GM12878 (cell line): ENCODE measurements at regions not wholly inside any gene's neighbourhood (a gene's known extent, or its start where the extent isn't known, plus 50 kb on each side); places are given as distances from the start of the nearest gene placed in this dataset.

Experiments
- ATAC-seq: fragments of 200-7000 bp; cut with Tn5 transposase; 3 replicates; pipeline ENCODE4 v1.9.1; 2020; ENCODE audit warnings: mild to moderate bottlenecking, moderate library complexity
- BruUV-seq: library from RNA; stranded (reverse); fragments of 400-500 nt; replicated peaks from 2 replicates; lab custom pipeline; 2021; lab: Mats Ljungman, UMichigan
- CTCF ChIA-PET: fragments of 300-600 bp; sonication (Branson Sonifier 250); formaldehyde crosslinking; extraction: SDS; loops from one replicate; lab custom pipeline; 2021; ENCODE audit warnings: inconsistent platforms; lab: Yijun Ruan, JAX
- POLR2A ChIA-PET: fragments of 350-600 bp; formaldehyde crosslinking; extraction: SDS; loops from one replicate; lab custom pipeline; 2021; ENCODE audit warnings: inconsistent platforms; lab: Charles Lee
- RAD21 ChIA-PET: fragments of 300-600 bp; sonication (Branson Sonifier 250); formaldehyde crosslinking; loops from one replicate; lab custom pipeline; 2023; ENCODE audit warnings: antibody characterized with exemption; ENCODE audit not compliant: unreplicated experiment; lab: Charles Lee
- SMC1A ChIA-PET: fragments of 300-600 bp; sonication (Branson Sonifier 250); formaldehyde crosslinking; loops from one replicate; lab custom pipeline; 2023; ENCODE audit not compliant: unreplicated experiment, uncharacterized antibody; lab: Charles Lee
- DNase-seq: peaks from one replicate; pipeline ENCODE4 v3.0.0-alpha.2; 2011; ENCODE audit warnings: low read depth, low spot score
- FAIRE-seq: peaks from 3 replicates; lab custom pipeline; 2011; peaks lifted over from hg19 to GRCh38; lab: Jason Lieb, UNC
- H2AFZ ChIP-seq: 2 replicates; pipeline ENCODE4 v1.6.0; 2011; ENCODE audit warnings: low read depth, low read length, control low read depth; ENCODE audit not compliant: control insufficient read depth
- H3K27ac ChIP-seq: 2 replicates; pipeline ENCODE4 v1.5.1; 2011; ENCODE audit warnings: control low read depth; ENCODE audit not compliant: control insufficient read depth, insufficient read depth
- H3K27me3 ChIP-seq, 2 experiments: replicated peaks in 1 of 2; 2 replicates each; pipeline versions ENCODE4 v1.6.0 to v1.6.1; 2011; ENCODE audit warnings: low read length in 1 of 2; ENCODE audit not compliant: control insufficient read depth in 2 of 2, insufficient read depth in 2 of 2
- H3K36me3 ChIP-seq, 2 experiments: 2 replicates each; pipeline ENCODE4 v1.5.1; 2011; ENCODE audit warnings: low read length in 1 of 2; ENCODE audit not compliant: control insufficient read depth in 2 of 2, insufficient read depth in 2 of 2
- H3K4me1 ChIP-seq: 2 replicates; pipeline ENCODE4 v1.6.1; 2011; ENCODE audit warnings: mild to moderate bottlenecking, low read length, moderate library complexity, mixed read lengths; ENCODE audit not compliant: control insufficient read depth, insufficient read depth
- H3K4me2 ChIP-seq: 2 replicates; pipeline ENCODE4 v1.6.0; 2011; ENCODE audit warnings: control low read depth; ENCODE audit not compliant: control insufficient read depth, insufficient read depth
- H3K4me3 ChIP-seq: fragments of 200-600 bp; sonication (generic); 2 replicates; pipeline ENCODE4 v1.5.1; 2016
- H3K79me2 ChIP-seq: 2 replicates; pipeline ENCODE4 v1.6.0; 2011; ENCODE audit warnings: low read length; ENCODE audit not compliant: control insufficient read depth, insufficient read depth
- H3K9ac ChIP-seq: 2 replicates; pipeline ENCODE4 v1.8.0; 2011; ENCODE audit warnings: low read length, control low read depth, mixed read lengths; ENCODE audit not compliant: control insufficient read depth, insufficient read depth
- H3K9me3 ChIP-seq: replicated peaks from 3 replicates; pipeline ENCODE4 v1.5.1; 2011; ENCODE audit warnings: mild to moderate bottlenecking, low read length; ENCODE audit not compliant: control insufficient read depth, insufficient read depth
- H4K20me1 ChIP-seq: 2 replicates; pipeline ENCODE4 v1.6.0; 2011; ENCODE audit not compliant: control insufficient read depth, insufficient read depth
- CREB1 ChIP-seq: IDR thresholded peaks from 2 replicates; pipeline ENCODE4 v1.6.1; 2012; ENCODE audit warnings: low read depth, mild to moderate bottlenecking, inconsistent platforms
- HDGF ChIP-seq: fragments of 450-650 bp; IDR thresholded peaks from 2 replicates; pipeline ENCODE4 v1.6.1; 2016; ENCODE audit warnings: antibody characterized with exemption
- NR2C1 ChIP-seq: fragments of 450-650 bp; IDR thresholded peaks from 2 replicates; pipeline ENCODE4 v1.6.1; 2017; ENCODE audit warnings: antibody characterized with exemption, mild to moderate bottlenecking, moderate library complexity
- PAX8 ChIP-seq: fragments of 450-650 bp; IDR thresholded peaks from 2 replicates; pipeline ENCODE4 v1.6.1; 2017; ENCODE audit warnings: mild to moderate bottlenecking, moderate library complexity
- RBBP5 ChIP-seq: fragments of 200-600 bp; sonication (generic); conservative IDR thresholded peaks from 2 replicates; pipeline ENCODE4 v1.6.1; 2016
- RFX5 ChIP-seq: IDR thresholded peaks from 2 replicates; pipeline ENCODE4 v1.6.1; 2011; ENCODE audit warnings: low read depth, low read length, improper control_type of control experiment
- SUZ12 ChIP-seq: fragments of 200-600 bp; sonication (generic); IDR thresholded peaks from one replicate; pipeline ENCODE4 v1.6.1; 2018; ENCODE audit warnings: antibody characterized with exemption, mild to moderate bottlenecking; ENCODE audit not compliant: unreplicated experiment
- TAF1 ChIP-seq: IDR thresholded peaks from 2 replicates; pipeline ENCODE4 v1.6.1; 2011; ENCODE audit warnings: mild to moderate bottlenecking, low read depth, low read length, borderline replicate concordance
- USF1 ChIP-seq: IDR thresholded peaks from 2 replicates; pipeline ENCODE4 v1.6.1; 2011; ENCODE audit warnings: borderline replicate concordance, low read depth, mild to moderate bottlenecking, moderate library complexity, mixed read lengths, low read length; ENCODE audit not compliant: insufficient read depth; ENCODE audit errors: extremely low read length
- ZBED1 ChIP-seq: IDR thresholded peaks from 2 replicates; pipeline ENCODE4 v1.6.1; 2016; ENCODE audit warnings: borderline replicate concordance
- ZNF622 ChIP-seq: fragments of 450-650 bp; IDR thresholded peaks from 2 replicates; pipeline ENCODE4 v1.6.1; 2017; ENCODE audit warnings: mild to moderate bottlenecking, inconsistent platforms
- WGBS: methylation state at CpG from one replicate; pipeline ENCODE4 v1.1.6; 2016; ENCODE audit warnings: low lambda C conversion rate; ENCODE audit not compliant: insufficient replicate concordance, insufficient coverage; ENCODE audit errors: missing lambda C conversion rate; 5-methylcytosine and 5-hydroxymethylcytosine counted together
- in situ Hi-C: fragments of 300-500 bp; cut with MboI; formaldehyde crosslinking; loops from 9 replicates; pipeline ENCODE4 v1.14.3; 2018; ENCODE audit warnings: mixed read lengths
- intact Hi-C: fragments of 100-400 bp; cut with micrococcal nuclease; formaldehyde crosslinking; loops from one replicate; pipeline ENCODE4 v1.14.2; 2022; ENCODE audit not compliant: unreplicated experiment
- TF ChIP-seq, protein P1 (sequence below): fragments of 450-650 bp; IDR thresholded peaks from 2 replicates; pipeline ENCODE4 v1.6.1; 2018; ENCODE audit warnings: mild to moderate bottlenecking, low read depth, moderate library complexity; ENCODE audit not compliant: partially characterized antibody
- TF ChIP-seq, protein P2 (sequence below): fragments of 450-650 bp; IDR thresholded peaks from 2 replicates; pipeline ENCODE4 v1.6.1; 2017; ENCODE audit warnings: mild to moderate bottlenecking, low read depth, inconsistent platforms; ENCODE audit not compliant: poor library complexity, severe bottlenecking

DNA sequence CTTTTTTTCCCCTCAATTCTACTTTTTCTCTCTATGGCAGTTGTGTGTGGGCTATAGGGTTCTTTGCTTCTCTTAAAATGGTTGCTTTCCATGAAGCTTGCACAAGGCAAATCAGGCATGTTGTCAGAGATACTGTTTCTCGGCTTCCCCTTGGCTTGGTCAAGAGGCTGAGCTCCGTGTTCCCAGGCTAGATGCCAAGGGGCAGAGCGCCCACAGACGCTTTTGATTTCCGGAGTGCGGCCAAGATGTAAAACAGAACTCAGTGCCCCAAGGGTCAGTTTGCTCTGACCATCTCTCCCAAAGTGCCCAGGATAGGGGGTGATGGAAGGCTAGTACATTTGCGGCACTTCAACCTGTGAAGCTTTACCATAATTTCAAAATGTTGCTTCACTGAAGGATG, 64.2 kb upstream of the DIPK2B start:
- no peak overlapping the region for H3K4me3 ChIP-seq
- H3K9me3 ChIP-seq, result no peaks in the 10 kb centered on the region
- H2AFZ ChIP-seq, result no peak overlapping the region
- no peak overlapping the region for H3K4me2 ChIP-seq
- ATAC-seq (no peak), DNase-seq (no peak), FAIRE-seq (no peak)
- BruUV-seq, result no TSS peak
- in situ Hi-C loops (no loop called here), intact Hi-C loops (no loop called here)
- no peak overlapping the region for H3K27ac ChIP-seq
- H3K9ac ChIP-seq, result no peak overlapping the region
- ChIA-PET RAD21 (no interaction called here), POLR2A (no interaction called here), CTCF (no interaction called here), SMC1A (no interaction called here)
- H3K27me3 ChIP-seq, result no peaks in the 10 kb centered on the region
- TF ChIP-seq TAF1 (no peak), ZNF622 (no peak), RFX5 (no peak), PAX8 (no peak), USF1 (no peak), NR2C1 (no peak), RBBP5 (no peak), CREB1 (no peak), ZBED1 (no peak), HDGF (no peak), SUZ12 (no peak)
- TF ChIP-seq, protein P1, sequence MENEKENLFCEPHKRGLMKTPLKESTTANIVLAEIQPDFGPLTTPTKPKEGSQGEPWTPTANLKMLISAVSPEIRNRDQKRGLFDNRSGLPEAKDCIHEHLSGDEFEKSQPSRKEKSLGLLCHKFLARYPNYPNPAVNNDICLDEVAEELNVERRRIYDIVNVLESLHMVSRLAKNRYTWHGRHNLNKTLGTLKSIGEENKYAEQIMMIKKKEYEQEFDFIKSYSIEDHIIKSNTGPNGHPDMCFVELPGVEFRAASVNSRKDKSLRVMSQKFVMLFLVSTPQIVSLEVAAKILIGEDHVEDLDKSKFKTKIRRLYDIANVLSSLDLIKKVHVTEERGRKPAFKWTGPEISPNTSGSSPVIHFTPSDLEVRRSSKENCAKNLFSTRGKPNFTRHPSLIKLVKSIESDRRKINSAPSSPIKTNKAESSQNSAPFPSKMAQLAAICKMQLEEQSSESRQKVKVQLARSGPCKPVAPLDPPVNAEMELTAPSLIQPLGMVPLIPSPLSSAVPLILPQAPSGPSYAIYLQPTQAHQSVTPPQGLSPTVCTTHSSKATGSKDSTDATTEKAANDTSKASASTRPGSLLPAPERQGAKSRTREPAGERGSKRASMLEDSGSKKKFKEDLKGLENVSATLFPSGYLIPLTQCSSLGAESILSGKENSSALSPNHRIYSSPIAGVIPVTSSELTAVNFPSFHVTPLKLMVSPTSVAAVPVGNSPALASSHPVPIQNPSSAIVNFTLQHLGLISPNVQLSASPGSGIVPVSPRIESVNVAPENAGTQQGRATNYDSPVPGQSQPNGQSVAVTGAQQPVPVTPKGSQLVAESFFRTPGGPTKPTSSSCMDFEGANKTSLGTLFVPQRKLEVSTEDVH, result no peak
- TF ChIP-seq, protein P2, sequence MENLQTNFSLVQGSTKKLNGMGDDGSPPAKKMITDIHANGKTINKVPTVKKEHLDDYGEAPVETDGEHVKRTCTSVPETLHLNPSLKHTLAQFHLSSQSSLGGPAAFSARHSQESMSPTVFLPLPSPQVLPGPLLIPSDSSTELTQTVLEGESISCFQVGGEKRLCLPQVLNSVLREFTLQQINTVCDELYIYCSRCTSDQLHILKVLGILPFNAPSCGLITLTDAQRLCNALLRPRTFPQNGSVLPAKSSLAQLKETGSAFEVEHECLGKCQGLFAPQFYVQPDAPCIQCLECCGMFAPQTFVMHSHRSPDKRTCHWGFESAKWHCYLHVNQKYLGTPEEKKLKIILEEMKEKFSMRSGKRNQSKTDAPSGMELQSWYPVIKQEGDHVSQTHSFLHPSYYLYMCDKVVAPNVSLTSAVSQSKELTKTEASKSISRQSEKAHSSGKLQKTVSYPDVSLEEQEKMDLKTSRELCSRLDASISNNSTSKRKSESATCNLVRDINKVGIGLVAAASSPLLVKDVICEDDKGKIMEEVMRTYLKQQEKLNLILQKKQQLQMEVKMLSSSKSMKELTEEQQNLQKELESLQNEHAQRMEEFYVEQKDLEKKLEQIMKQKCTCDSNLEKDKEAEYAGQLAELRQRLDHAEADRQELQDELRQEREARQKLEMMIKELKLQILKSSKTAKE, result no peak
- no peaks in the 10 kb centered on the region for H3K4me1 ChIP-seq
- no peaks in the 10 kb centered on the region for H4K20me1 ChIP-seq
- WGBS, result 62% methylated on average over 7 of the region's 7 CpGs
- H3K36me3 ChIP-seq, result no peaks in the 10 kb centered on the region
- no peaks in the 10 kb centered on the region for H3K79me2 ChIP-seq
